ENCODE measurements at regions not wholly inside any gene's neighbourhood (a gene's known extent, or its start where the extent isn't known, plus 50 kb on each side); places are given as distances from the start of the nearest gene placed in this dataset.

- TF ChIP-seq CTCF (IDR thresholded peaks at IDR 0.05) = no peak
- Mint-ChIP-seq H3K27ac (ENCODE audit: unreplicated experiment) (no peak overlapping the region), H3K36me3 (ENCODE audit: unreplicated experiment) (no peaks in the 10 kb centered on the region), H3K27me3 (ENCODE audit: unreplicated experiment) (no peaks in the 10 kb centered on the region), H3K4me3 (ENCODE audit: unreplicated experiment) (no peak overlapping the region), H3K4me1 (ENCODE audit: unreplicated experiment) (peaks cover 16% of the 10 kb centered on the region), H3K9me3 (ENCODE audit: unreplicated experiment) (peaks cover 10% of the 10 kb centered on the region)
- DNase-seq (ENCODE audit: extremely low spot score, unreplicated experiment) = no peak
Observed at GRCh38 chr15:66925721-66926120, 139.7 kb upstream of the SMAD3 start.

GRCh38 chr15:66927201-66928077 is 138.0 kb upstream of the SMAD3 start:
- no peak overlapping the region for H3K4me3 Mint-ChIP-seq (ENCODE audit: unreplicated experiment)
- no peak overlapping the region for H3K27ac Mint-ChIP-seq (ENCODE audit: unreplicated experiment)
- H3K4me1 Mint-ChIP-seq (ENCODE audit: unreplicated experiment) = peaks cover 26% of the 10 kb centered on the region
- no peaks in the 10 kb centered on the region for H3K27me3 Mint-ChIP-seq (ENCODE audit: unreplicated experiment)
- peaks cover 9% of the 10 kb centered on the region for H3K9me3 Mint-ChIP-seq (ENCODE audit: unreplicated experiment)
- no peaks in the 10 kb centered on the region for H3K36me3 Mint-ChIP-seq (ENCODE audit: unreplicated experiment)
- TF ChIP-seq CTCF (IDR thresholded peaks at IDR 0.05) = no peak
- no peak for DNase-seq (ENCODE audit: extremely low spot score, unreplicated experiment)

GRCh38 chr15:66928101-66928500 is 137.3 kb upstream of the SMAD3 start:
- DNase-seq (ENCODE audit: extremely low spot score, unreplicated experiment) = no peak
- H3K36me3 Mint-ChIP-seq (ENCODE audit: unreplicated experiment) = no peaks in the 10 kb centered on the region
- no peak overlapping the region for H3K27ac Mint-ChIP-seq (ENCODE audit: unreplicated experiment)
- peaks cover 3% of the 10 kb centered on the region for H3K9me3 Mint-ChIP-seq (ENCODE audit: unreplicated experiment)
- H3K4me1 Mint-ChIP-seq (ENCODE audit: unreplicated experiment) = peaks cover 31% of the 10 kb centered on the region
- H3K27me3 Mint-ChIP-seq (ENCODE audit: unreplicated experiment) = no peaks in the 10 kb centered on the region
- TF ChIP-seq CTCF (IDR thresholded peaks at IDR 0.05) = no peak
- no peak overlapping the region for H3K4me3 Mint-ChIP-seq (ENCODE audit: unreplicated experiment)

GRCh38 chr15:66928784-66929183 is 136.6 kb upstream of the SMAD3 start:
- Mint-ChIP-seq H3K9me3 (ENCODE audit: unreplicated experiment) (peaks cover 3% of the 10 kb centered on the region), H3K27me3 (ENCODE audit: unreplicated experiment) (no peaks in the 10 kb centered on the region), H3K4me1 (ENCODE audit: unreplicated experiment) (peaks cover 33% of the 10 kb centered on the region), H3K36me3 (ENCODE audit: unreplicated experiment) (no peaks in the 10 kb centered on the region), H3K4me3 (ENCODE audit: unreplicated experiment) (no peak overlapping the region), H3K27ac (ENCODE audit: unreplicated experiment) (no peak overlapping the region)
- TF ChIP-seq CTCF (IDR thresholded peaks at IDR 0.05) = no peak
- DNase-seq (ENCODE audit: extremely low spot score, unreplicated experiment) = no peak

- Mint-ChIP-seq H3K27me3 (ENCODE audit: unreplicated experiment) (no peaks in the 10 kb centered on the region), H3K36me3 (ENCODE audit: unreplicated experiment) (no peaks in the 10 kb centered on the region), H3K9me3 (ENCODE audit: unreplicated experiment) (no peaks in the 10 kb centered on the region), H3K4me3 (ENCODE audit: unreplicated experiment) (no peak overlapping the region), H3K27ac (ENCODE audit: unreplicated experiment) (no peak overlapping the region), H3K4me1 (ENCODE audit: unreplicated experiment) (peaks cover 36% of the 10 kb centered on the region)
- no peak for TF ChIP-seq CTCF (IDR thresholded peaks at IDR 0.05)
- no peak for DNase-seq (ENCODE audit: extremely low spot score, unreplicated experiment)
Observed at GRCh38 chr15:66929843-66930402, 135.5 kb upstream of the SMAD3 start.
